ENCODE measurements at regions not wholly inside any gene's neighbourhood (a gene's known extent, or its start where the extent isn't known, plus 50 kb on each side); places are given as distances from the start of the nearest gene placed in this dataset.

DNA sequence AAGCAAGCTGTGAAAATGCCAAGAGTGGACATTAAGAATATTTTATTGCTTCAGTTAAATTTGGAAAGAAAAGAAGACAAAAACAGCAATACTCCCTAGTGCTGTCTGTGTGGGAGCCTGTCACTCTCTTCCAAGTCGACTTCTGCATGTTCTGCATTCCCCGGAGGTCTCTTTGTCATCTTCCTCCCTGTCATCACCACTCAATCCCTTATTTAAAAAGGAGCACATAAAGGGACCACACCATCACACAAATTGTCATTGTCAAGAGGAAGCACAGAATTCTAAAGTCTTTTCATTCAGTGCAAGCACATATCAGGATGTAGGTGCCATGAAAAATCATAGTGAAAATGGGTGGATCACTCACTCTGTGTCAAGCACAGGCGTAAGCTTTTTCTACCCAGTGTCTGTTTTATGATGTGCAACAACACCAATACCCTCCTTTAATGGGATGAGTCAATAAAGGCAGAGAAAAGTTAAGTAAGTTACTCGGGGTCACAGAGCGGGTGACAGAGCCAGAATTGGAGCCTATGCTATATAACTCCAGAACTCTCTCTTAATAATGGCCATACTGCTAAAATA, 222.4 kb upstream of the HNMT start:
- TF ChIP-seq, protein P1, sequence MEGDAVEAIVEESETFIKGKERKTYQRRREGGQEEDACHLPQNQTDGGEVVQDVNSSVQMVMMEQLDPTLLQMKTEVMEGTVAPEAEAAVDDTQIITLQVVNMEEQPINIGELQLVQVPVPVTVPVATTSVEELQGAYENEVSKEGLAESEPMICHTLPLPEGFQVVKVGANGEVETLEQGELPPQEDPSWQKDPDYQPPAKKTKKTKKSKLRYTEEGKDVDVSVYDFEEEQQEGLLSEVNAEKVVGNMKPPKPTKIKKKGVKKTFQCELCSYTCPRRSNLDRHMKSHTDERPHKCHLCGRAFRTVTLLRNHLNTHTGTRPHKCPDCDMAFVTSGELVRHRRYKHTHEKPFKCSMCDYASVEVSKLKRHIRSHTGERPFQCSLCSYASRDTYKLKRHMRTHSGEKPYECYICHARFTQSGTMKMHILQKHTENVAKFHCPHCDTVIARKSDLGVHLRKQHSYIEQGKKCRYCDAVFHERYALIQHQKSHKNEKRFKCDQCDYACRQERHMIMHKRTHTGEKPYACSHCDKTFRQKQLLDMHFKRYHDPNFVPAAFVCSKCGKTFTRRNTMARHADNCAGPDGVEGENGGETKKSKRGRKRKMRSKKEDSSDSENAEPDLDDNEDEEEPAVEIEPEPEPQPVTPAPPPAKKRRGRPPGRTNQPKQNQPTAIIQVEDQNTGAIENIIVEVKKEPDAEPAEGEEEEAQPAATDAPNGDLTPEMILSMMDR (IDR thresholded peaks at IDR 0.05): no peak
- no peak for TF ChIP-seq GABPA (IDR thresholded peaks at IDR 0.05; ENCODE audit: low read depth)
- TF ChIP-seq, protein P2, sequence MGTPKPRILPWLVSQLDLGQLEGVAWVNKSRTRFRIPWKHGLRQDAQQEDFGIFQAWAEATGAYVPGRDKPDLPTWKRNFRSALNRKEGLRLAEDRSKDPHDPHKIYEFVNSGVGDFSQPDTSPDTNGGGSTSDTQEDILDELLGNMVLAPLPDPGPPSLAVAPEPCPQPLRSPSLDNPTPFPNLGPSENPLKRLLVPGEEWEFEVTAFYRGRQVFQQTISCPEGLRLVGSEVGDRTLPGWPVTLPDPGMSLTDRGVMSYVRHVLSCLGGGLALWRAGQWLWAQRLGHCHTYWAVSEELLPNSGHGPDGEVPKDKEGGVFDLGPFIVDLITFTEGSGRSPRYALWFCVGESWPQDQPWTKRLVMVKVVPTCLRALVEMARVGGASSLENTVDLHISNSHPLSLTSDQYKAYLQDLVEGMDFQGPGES (IDR thresholded peaks at IDR 0.05; ENCODE audit: low read depth, low read length): no peak
- no peak for TF ChIP-seq RXRA (IDR thresholded peaks at IDR 0.05; ENCODE audit: borderline replicate concordance, low read depth)
